ENCODE measurements at regions not wholly inside any gene's neighbourhood (a gene's known extent, or its start where the extent isn't known, plus 50 kb on each side); places are given as distances from the start of the nearest gene placed in this dataset.

GRCh38 chr6:14366315-14366714, 248.7 kb downstream of the CD83 start:
- no peak overlapping the region for H3K27ac Mint-ChIP-seq
- no peak overlapping the region for H3K4me3 Mint-ChIP-seq
- CTCF ChIA-PET = no interaction called here
- peaks cover under 1% of the 10 kb centered on the region for H3K4me1 Mint-ChIP-seq
- no peak for DNase-seq
- no peaks in the 10 kb centered on the region for H3K36me3 Mint-ChIP-seq
- H3K9me3 Mint-ChIP-seq = no peaks in the 10 kb centered on the region
- peaks cover 4% of the 10 kb centered on the region for H3K27me3 Mint-ChIP-seq

- Mint-ChIP-seq H3K27ac (no peak overlapping the region), H3K4me1 (peaks cover 2% of the 10 kb centered on the region), H3K4me3 (no peak overlapping the region), H3K36me3 (no peaks in the 10 kb centered on the region), H3K9me3 (no peaks in the 10 kb centered on the region), H3K27me3 (peaks cover 7% of the 10 kb centered on the region)
- CTCF ChIA-PET = interaction anchor here (1.4 kb wide), 1 partner anchor 9 kb away, joined by 4 read pairs; no protein-coding TSS in a partner anchor
- DNase-seq = no peak
These were observed 249.3 kb downstream of the CD83 start for GRCh38 chr6:14366872-14367271.

GRCh38 chr6:14367296-14367695, 249.7 kb downstream of the CD83 start:
- no peak for DNase-seq
- peaks cover 7% of the 10 kb centered on the region for H3K27me3 Mint-ChIP-seq
- CTCF ChIA-PET = interaction anchor here (1.4 kb wide), 1 partner anchor 9 kb away, joined by 4 read pairs; no protein-coding TSS in a partner anchor
- no peak overlapping the region for H3K27ac Mint-ChIP-seq
- H3K9me3 Mint-ChIP-seq = no peaks in the 10 kb centered on the region
- peaks cover 2% of the 10 kb centered on the region for H3K4me1 Mint-ChIP-seq
- H3K36me3 Mint-ChIP-seq = no peaks in the 10 kb centered on the region
- H3K4me3 Mint-ChIP-seq = no peak overlapping the region

DNA sequence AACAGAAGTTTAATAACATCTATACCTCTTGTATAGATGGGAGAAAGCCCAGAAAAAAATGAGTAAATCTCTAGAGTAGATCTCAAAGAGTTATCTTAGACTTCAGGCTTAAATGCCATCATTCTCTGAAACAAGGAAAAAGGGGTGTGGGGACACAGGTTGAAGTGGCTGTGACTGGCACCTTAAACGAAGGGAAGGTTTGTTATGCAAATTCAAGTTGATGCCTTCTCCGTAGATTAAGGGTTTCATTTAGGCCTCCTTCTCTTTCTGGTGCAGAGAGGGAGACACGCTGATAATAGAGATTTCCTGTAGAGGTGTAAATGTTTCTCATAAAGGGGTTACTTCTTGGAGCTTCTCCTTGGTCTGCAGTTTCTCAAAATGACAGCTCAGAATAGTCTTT, 252.1 kb downstream of the CD83 start:
- Mint-ChIP-seq H3K36me3 (no peaks in the 10 kb centered on the region), H3K27ac (no peak overlapping the region), H3K27me3 (peaks cover 7% of the 10 kb centered on the region), H3K4me3 (no peak overlapping the region), H3K4me1 (peaks cover 2% of the 10 kb centered on the region), H3K9me3 (no peaks in the 10 kb centered on the region)
- CTCF ChIA-PET = no interaction called here
- DNase-seq = no peak

- H3K9me3 Mint-ChIP-seq = no peaks in the 10 kb centered on the region
- no peak for DNase-seq
- peaks cover 7% of the 10 kb centered on the region for H3K27me3 Mint-ChIP-seq
- CTCF ChIA-PET = no interaction called here
- peaks cover 2% of the 10 kb centered on the region for H3K4me1 Mint-ChIP-seq
- H3K36me3 Mint-ChIP-seq = no peaks in the 10 kb centered on the region
- H3K4me3 Mint-ChIP-seq = no peak overlapping the region
- H3K27ac Mint-ChIP-seq = no peak overlapping the region
These were observed 254.0 kb downstream of the CD83 start for GRCh38 chr6:14371530-14371929.

DNA sequence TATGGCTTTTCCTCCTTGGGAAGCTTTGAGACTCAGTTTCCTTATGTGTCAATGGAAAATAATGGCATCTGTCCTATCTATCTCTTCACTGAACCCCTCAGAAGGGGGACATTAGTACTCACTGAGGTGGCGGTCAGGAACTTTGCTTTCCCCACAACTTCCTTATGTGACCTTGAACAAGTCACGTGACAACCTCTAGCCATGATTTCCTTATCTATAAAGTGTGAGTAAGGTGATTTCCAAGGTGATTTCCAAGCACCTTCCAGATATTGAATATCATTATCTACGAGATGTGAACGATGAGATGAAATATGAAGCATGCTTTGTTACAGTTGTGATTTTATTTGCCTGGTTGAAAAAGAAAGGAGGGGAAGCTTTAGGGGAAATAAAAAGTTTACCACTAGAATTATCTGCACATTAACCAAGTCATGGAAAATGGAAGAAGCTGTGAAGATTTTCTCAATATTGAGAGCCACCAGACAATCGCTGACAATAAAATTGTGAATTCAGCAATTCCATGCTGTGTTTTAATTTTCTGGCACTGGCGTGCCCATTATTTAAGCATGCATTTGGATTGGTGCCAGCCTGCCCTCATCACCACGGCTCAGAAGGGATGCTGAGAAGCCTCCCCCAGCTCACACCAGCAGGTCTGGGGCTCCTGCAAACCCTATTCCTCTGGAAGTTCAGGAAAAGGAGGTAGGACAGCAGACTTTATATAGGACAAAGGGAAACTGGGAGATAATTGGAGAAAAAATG, 255.3 kb downstream of the CD83 start:
- DNase-seq = no peak
- no peaks in the 10 kb centered on the region for H3K9me3 Mint-ChIP-seq
- CTCF ChIA-PET = no interaction called here
- no peaks in the 10 kb centered on the region for H3K36me3 Mint-ChIP-seq
- H3K27me3 Mint-ChIP-seq = peaks cover 7% of the 10 kb centered on the region
- H3K27ac Mint-ChIP-seq = no peak overlapping the region
- no peak overlapping the region for H3K4me3 Mint-ChIP-seq
- H3K4me1 Mint-ChIP-seq = peaks cover 2% of the 10 kb centered on the region

DNA sequence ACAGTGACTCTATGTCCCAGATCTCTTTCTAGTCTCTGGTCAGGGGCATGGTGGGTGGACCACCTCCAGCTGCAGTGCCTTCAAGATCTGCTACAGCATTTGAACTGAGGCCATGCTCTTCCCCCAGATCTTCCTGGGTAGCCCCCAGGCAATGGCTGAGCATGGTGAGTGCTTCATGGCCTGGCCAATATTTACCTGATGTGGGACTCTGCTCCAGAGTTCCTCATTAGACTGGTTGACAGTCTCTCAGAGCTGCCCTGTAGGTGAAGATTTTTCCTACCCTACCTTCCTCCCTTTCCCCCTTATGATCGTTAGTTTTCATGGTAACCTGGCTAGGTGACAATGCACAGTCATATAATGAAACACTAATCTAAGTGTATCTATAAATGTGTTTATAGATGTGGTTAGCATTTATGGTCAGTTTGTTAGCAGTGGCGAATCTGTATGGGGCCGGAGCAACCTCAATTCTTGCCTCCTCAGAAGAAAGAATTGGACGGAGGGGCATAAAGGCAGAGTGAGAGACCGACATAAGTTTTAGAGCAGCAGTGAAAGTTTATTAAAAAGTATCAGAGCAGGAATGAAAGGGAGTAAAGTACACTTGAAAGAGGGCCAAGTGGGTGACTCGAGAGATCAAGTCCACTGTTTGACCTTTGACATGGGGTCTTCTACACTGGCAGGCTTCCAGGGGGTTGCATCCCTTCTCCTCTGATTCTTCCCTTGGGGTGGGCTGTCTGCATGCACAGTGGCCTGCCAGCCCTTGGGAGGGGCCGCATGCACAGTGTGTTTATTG, 256.3 kb downstream of the CD83 start:
- Mint-ChIP-seq H3K9me3 (no peaks in the 10 kb centered on the region), H3K4me3 (no peak overlapping the region), H3K36me3 (no peaks in the 10 kb centered on the region), H3K27me3 (peaks cover 7% of the 10 kb centered on the region), H3K4me1 (peaks cover 2% of the 10 kb centered on the region), H3K27ac (no peak overlapping the region)
- no peak for DNase-seq
- CTCF ChIA-PET = no interaction called here

DNA sequence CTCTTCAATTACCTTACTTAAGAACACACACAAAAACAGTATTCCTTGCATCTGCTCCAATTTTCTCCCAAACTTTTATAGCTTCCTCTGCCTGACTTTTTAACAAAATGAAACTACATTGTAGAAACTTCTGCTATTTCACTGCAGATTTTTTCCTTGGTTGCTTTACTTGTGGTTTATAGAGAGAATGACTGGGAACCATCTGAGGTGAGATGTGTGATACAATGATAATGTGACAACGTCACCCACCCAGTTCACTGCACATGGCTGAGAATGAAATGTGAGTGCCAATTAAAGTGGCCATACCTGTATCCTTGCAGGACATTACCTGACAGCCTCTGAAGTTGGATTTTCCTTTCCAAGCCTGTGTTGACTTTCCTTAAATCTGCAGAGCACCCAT, 258.4 kb downstream of the CD83 start:
- Mint-ChIP-seq H3K27ac (no peak overlapping the region), H3K9me3 (no peaks in the 10 kb centered on the region), H3K4me1 (peaks cover 8% of the 10 kb centered on the region), H3K4me3 (no peak overlapping the region), H3K27me3 (peaks cover 3% of the 10 kb centered on the region), H3K36me3 (no peaks in the 10 kb centered on the region)
- CTCF ChIA-PET = no interaction called here
- no peak for DNase-seq

GRCh38 chr6:14379568-14379967, 262.0 kb downstream of the CD83 start:
- no peaks in the 10 kb centered on the region for H3K36me3 Mint-ChIP-seq
- no peaks in the 10 kb centered on the region for H3K27me3 Mint-ChIP-seq
- peaks cover 21% of the 10 kb centered on the region for H3K4me1 Mint-ChIP-seq
- CTCF ChIA-PET = no interaction called here
- no peak for DNase-seq
- no peak overlapping the region for H3K27ac Mint-ChIP-seq
- H3K9me3 Mint-ChIP-seq = no peaks in the 10 kb centered on the region
- no peak overlapping the region for H3K4me3 Mint-ChIP-seq

GRCh38 chr6:14380086-14380820, 262.7 kb downstream of the CD83 start:
- CTCF ChIA-PET = interaction anchor here (0.6 kb wide), 1 partner anchor 904 kb away, joined by 3 read pairs; no protein-coding TSS in a partner anchor
- no peaks in the 10 kb centered on the region for H3K36me3 Mint-ChIP-seq
- no peak for DNase-seq
- H3K9me3 Mint-ChIP-seq = no peaks in the 10 kb centered on the region
- peaks cover 21% of the 10 kb centered on the region for H3K4me1 Mint-ChIP-seq
- no peak overlapping the region for H3K4me3 Mint-ChIP-seq
- H3K27ac Mint-ChIP-seq = no peak overlapping the region
- no peaks in the 10 kb centered on the region for H3K27me3 Mint-ChIP-seq

DNA sequence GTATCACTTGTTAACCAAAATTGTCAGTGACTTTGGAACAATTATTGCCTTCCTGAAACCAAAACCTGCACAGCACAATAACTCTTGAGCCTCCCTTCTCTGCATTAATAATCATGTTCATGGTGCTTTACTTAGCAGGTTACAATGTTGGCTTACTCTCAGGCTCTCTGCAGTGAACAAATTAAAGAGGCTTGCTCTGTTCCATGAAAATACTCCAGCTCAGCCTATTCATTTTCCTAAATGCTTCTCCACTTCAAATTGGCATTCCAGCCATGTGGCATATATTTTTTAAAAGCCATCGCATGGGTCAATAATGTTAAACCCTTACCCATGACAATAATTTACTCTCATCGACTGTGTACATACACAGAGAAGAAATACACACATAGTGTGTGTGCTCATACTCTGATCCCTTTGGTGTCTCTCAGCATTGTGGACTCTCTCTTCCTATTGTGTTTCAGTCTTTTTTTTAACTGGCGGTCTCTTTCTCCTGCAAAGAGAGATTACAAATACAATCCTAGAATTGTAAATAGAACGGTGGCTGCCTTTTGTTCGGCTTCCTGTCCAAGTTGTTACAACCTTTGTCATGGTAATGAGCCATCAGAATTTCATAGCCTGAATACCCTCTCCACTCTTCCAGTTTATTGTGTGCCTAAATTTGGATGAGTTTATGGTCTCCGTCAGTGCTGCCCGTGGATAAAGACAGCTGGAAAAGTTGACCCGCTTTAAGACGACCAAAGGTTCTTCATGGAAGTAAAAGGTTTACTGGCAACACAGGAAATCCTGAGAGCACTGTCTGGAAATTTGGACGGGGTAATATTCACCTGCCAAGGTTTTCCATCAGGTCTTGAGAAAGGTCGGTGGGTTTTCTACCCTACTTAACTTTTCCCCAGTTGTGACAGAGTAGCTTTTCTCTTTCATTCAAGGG, 263.6 kb downstream of the CD83 start:
- DNase-seq = no peak
- Mint-ChIP-seq H3K4me1 (peaks cover 21% of the 10 kb centered on the region), H3K4me3 (no peak overlapping the region), H3K27me3 (no peaks in the 10 kb centered on the region), H3K9me3 (no peaks in the 10 kb centered on the region), H3K36me3 (no peaks in the 10 kb centered on the region), H3K27ac (no peak overlapping the region)
- CTCF ChIA-PET = interaction anchor here (0.6 kb wide), 1 partner anchor 903 kb away, joined by 3 read pairs; no protein-coding TSS in a partner anchor

DNA sequence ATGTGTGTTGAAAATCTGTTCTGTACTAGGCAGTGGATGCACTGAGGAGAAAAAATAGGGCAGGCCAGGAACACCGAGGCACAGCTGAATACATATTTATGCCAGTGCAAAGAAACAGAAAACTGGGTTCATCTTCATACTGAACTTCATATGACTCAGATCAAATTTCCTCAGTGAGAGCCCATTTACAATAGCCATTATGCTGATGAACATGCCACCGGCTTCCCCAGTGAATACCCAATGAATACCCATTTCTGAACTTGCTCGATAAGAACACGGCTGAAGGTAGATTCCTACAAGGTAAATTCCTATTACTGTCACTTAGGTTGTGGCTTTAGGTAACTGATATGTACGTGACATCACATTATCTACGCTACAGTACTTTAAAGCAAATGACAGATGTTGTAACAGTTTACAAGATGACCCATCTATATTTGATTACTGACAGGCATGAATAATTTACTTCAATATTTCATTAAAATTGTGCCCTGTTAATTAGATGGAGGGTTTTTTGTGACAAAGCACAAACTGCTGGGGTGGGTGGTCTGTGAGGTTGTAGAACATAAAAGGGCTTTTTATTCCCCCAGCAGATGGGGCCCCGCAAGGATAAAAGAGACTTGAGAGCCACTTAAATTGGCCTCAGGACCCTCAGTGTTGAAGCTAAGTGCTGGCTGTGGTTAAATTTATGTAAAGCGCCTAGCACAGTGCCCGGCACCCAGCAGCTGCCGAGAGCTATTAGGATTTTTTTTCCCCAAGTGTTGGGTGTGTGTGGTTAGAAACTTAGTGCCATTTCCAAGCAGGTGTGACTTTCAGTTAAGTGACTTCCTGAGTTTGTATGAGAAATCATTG, 264.5 kb downstream of the CD83 start:
- no peaks in the 10 kb centered on the region for H3K36me3 Mint-ChIP-seq
- peaks cover 21% of the 10 kb centered on the region for H3K4me1 Mint-ChIP-seq
- CTCF ChIA-PET = interaction anchor here (0.5 kb wide), 1 partner anchor 407 kb away, joined by 3 read pairs; no protein-coding TSS in a partner anchor
- no peak for DNase-seq
- H3K9me3 Mint-ChIP-seq = no peaks in the 10 kb centered on the region
- H3K27me3 Mint-ChIP-seq = no peaks in the 10 kb centered on the region
- H3K4me3 Mint-ChIP-seq = no peak overlapping the region
- H3K27ac Mint-ChIP-seq = no peak overlapping the region

DNA sequence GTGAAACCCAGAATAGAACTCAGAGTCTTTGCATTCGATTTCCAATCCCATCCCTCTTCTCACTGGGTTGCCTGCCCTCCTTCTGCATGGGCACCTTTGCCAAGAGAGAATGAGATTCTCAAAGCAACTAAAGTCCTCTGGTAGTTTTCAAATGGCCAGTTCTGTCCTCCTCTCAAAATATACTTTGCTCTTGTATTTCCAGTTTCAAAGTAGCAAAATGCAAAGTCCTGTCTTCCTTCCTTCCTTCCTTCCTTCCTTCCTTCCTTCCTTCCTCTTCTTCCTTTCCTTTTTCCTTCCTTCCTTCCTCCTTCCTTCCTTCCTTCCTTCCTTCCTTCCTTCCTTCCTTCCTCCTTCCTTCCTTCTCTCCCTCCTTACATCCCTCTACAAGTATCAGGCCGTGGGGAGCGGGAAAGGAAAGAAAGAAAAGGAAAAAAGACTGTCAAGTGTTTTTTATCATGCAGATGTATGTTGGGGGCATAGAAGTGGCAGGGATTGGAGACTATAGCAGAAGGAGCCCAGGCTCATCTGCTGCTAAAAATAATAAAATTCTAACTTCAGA, 265.2 kb downstream of the CD83 start:
- Mint-ChIP-seq H3K36me3 (no peaks in the 10 kb centered on the region), H3K9me3 (no peaks in the 10 kb centered on the region), H3K4me1 (peaks cover 21% of the 10 kb centered on the region), H3K27me3 (no peaks in the 10 kb centered on the region), H3K4me3 (no peak overlapping the region), H3K27ac (no peak overlapping the region)
- no peak for DNase-seq
- CTCF ChIA-PET = no interaction called here

Measured in activated naive CD4-positive, alpha-beta T cell treated with anti-CD3 and anti-CD28 coated beads, Interleukin-2, amount 10 ng/mL, durations not matched to agents 7 days and 5 days (primary cell).